ENCODE measurements at regions not wholly inside any gene's neighbourhood (a gene's known extent, or its start where the extent isn't known, plus 50 kb on each side); places are given as distances from the start of the nearest gene placed in this dataset.
"Not testable (repeated sequence)": the region's sequence is repeated elsewhere in the genome, so short reads cannot be mapped to it uniquely, and the experiment has no call there.

DNA sequence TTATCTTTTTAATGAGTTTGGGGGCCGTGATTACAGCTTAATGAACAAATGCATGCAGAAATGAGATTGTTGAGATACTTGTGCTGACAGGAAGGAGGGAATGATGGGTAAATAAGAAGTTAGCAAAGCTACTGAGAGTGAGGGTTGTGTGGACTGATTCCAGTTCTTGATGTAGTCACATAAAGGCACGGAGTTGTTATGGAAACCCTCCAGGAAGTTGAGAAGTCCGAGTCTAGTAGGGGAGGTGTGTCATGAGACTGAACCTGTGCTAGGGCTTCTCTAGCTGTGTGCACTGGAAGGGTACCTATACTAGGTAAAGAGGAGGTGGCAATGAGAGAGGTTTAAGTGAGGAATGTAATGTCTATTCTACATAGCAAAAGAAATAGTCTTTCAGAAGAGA, 475.7 kb downstream of the USP25 start:
- TF ChIP-seq SPI1 (IDR thresholded peaks at IDR 0.05; ENCODE audit: low read depth, low read length) (no peak), POLR2AphosphoS5 (IDR thresholded peaks at IDR 0.05; ENCODE audit: low read depth, low read length) (no peak), POU2F2 (IDR thresholded peaks at IDR 0.05; ENCODE audit: low read depth, low read length) (no peak), POLR2A (IDR thresholded peaks at IDR 0.05; ENCODE audit: low read depth, low read length) (no peak), PAX5 (IDR thresholded peaks at IDR 0.05; ENCODE audit: insufficient read depth, low read length, severe bottlenecking) (no peak), TAF1 (IDR thresholded peaks at IDR 0.05; ENCODE audit: low read depth, low read length) (no peak)
- no peak for DNase-seq (ENCODE audit: insufficient read length, low spot score)
- no peak for FAIRE-seq

DNA sequence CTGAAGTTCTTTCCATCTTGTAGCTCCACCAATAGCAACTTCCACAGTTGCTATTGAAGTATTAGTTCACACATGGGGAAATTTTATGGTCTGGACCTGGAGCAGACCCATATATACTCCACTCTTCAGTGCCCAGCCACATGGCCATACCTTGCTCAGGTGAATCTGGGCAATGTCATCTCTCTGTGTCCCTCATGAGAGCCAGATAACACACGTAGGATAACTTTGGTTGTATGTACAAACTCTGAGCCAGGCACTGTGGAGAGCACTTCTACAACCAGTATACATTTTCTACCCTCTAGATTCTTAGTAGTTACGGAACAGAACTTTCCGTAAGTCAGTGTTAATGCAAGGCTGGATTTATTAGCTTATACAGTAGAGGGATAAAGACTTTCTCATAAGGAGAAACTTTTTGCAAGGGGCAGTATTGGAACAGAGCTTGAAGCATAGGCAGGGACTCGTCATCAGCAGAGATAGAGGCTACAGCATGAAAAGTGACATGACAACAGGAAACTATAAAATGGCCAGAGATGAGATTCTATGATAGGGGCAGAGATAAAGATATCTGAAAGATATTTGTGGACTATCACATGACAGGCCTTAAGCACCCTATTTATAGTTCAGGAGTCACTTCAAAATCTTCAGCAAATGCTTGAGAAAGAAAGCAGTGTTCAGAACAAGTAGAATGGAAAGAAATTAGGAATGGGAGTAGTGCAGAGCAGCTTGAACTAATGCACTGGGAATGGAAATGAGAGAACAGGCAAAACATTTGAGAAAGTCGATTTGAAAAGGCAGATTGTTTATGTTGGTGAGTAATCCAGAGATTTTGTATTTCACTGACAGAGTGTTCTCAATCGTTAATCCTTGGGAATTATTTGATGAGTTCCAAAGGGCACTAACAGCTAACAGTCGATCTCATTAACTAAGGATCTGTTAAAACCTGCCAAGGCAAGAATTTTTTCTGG, 481.8 kb downstream of the USP25 start:
- FAIRE-seq (no peak), DNase-seq (ENCODE audit: insufficient read length, low spot score) (no peak)
- TF ChIP-seq SPI1 (IDR thresholded peaks at IDR 0.05; ENCODE audit: low read depth, low read length) = no peak
- no peak for TF ChIP-seq PAX5 (IDR thresholded peaks at IDR 0.05; ENCODE audit: insufficient read depth, low read length, severe bottlenecking)
- TF ChIP-seq TAF1 (IDR thresholded peaks at IDR 0.05; ENCODE audit: low read depth, low read length) = no peak
- no peak for TF ChIP-seq POLR2AphosphoS5 (IDR thresholded peaks at IDR 0.05; ENCODE audit: low read depth, low read length)
- no peak for TF ChIP-seq POU2F2 (IDR thresholded peaks at IDR 0.05; ENCODE audit: low read depth, low read length)
- no peak for TF ChIP-seq POLR2A (IDR thresholded peaks at IDR 0.05; ENCODE audit: low read depth, low read length)

DNA sequence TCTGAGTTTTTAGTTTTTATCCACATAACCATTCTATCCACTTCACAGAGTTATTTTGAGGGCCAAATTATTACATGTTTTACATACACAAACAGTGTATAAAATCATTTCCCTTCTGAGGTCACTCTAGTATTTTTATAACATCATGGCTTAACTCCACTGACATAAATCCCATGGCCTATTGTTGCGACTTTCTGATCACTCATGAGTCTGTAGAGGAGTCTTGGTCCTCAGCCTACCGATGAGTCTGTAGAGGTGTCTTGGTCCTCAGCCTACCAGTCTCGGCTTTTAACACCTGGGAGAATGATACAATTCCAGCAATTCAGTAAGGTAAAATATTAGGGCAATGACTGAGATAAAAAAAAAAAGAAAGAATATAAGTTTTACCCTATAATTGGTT, 483.7 kb downstream of the USP25 start:
- DNase-seq (ENCODE audit: insufficient read length, low spot score) (no peak), FAIRE-seq (no peak)
- no peak for TF ChIP-seq SPI1 (IDR thresholded peaks at IDR 0.05; ENCODE audit: low read depth, low read length)
- TF ChIP-seq TAF1 (IDR thresholded peaks at IDR 0.05; ENCODE audit: low read depth, low read length) = no peak
- TF ChIP-seq POLR2A (IDR thresholded peaks at IDR 0.05; ENCODE audit: low read depth, low read length) = no peak

DNA sequence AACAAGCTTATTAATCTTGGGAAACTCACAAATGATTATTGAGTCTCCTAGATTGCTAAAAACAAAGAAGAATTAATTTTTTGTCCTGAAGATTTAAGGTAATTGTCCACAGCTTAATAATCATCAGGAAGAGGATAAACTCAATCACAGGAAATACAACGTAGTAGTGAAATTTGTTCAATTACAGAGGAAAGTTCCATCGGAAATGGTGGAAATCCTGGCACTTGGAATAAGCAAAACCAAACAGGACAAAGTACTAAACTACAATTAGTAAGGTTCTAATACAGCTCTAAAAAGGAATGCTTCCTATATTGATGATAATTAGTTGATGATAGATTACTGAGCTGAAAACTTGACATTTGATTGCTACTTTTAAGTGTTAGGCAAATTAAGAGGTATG, 485.4 kb downstream of the USP25 start:
- no peak for DNase-seq (ENCODE audit: insufficient read length, low spot score)
- TF ChIP-seq PAX5 (IDR thresholded peaks at IDR 0.05; ENCODE audit: insufficient read depth, low read length, severe bottlenecking) (no peak), POLR2A (IDR thresholded peaks at IDR 0.05; ENCODE audit: low read depth, low read length) (no peak), TAF1 (IDR thresholded peaks at IDR 0.05; ENCODE audit: low read depth, low read length) (no peak), POLR2AphosphoS5 (IDR thresholded peaks at IDR 0.05; ENCODE audit: low read depth, low read length) (no peak), POU2F2 (IDR thresholded peaks at IDR 0.05; ENCODE audit: low read depth, low read length) (no peak), SPI1 (IDR thresholded peaks at IDR 0.05; ENCODE audit: low read depth, low read length) (no peak)
- no peak for FAIRE-seq

DNA sequence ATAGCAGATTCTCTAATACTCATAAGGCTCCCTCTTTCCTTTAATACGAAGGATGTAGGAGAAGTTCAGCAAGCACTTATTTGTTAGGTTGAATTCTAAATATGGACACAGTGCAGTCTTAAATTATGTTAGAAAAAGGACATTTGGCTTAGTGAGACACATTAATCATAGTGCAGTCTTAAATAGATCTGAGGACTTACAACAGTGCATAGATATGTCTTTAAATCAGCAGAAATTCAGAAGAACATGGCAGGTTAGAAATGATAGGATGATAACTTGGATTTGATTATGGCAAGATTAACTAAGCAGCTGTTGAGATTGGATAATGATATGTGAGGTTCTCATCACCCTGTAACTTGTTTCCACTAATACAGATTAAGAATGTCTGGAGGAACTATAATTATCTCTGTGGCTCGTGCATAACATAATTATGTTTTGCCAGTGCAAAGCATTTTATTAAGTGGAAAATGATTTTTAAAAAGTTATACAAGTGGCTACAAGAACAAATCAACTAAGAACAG, 485.9 kb downstream of the USP25 start:
- DNase-seq (ENCODE audit: insufficient read length, low spot score) (no peak), FAIRE-seq (no peak)
- TF ChIP-seq TAF1 (IDR thresholded peaks at IDR 0.05; ENCODE audit: low read depth, low read length) = no peak
- TF ChIP-seq POLR2AphosphoS5 (IDR thresholded peaks at IDR 0.05; ENCODE audit: low read depth, low read length) = no peak
- no peak for TF ChIP-seq PAX5 (IDR thresholded peaks at IDR 0.05; ENCODE audit: insufficient read depth, low read length, severe bottlenecking)
- TF ChIP-seq POU2F2 (IDR thresholded peaks at IDR 0.05; ENCODE audit: low read depth, low read length) = no peak
- no peak for TF ChIP-seq SPI1 (IDR thresholded peaks at IDR 0.05; ENCODE audit: low read depth, low read length)
- no peak for TF ChIP-seq POLR2A (IDR thresholded peaks at IDR 0.05; ENCODE audit: low read depth, low read length)

DNA sequence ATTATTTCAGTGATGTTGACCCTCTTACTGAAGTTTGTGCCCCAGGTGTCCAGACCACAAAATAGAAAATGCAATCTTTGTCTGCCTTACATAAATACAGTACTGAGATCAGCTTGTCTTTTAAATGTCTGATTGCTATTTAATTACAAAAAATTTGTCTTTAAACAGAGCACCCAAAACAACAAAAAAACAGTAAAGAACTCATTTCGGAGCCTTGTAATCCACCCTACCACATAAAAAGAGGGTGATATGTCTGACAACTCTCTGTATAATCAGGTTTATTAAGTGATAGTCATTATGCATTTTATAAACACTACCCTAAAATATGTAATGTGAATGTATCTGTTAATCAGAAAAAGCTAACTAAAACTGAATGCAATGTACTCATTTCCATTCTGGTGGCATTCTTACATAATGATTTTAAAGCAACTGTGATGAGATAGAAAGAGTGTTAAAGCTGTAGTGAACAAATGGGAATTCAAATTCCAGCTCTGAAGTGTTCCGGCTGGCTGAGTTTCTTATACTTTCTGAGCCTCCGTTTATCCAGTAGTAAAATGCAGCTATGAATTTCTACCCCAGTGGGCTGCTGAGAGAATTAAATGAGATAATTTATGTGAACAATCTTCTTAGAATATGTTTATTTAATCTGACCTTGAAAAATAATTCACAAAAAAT, 486.6 kb downstream of the USP25 start:
- FAIRE-seq (no peak), DNase-seq (ENCODE audit: insufficient read length, low spot score) (no peak)
- TF ChIP-seq SPI1 (IDR thresholded peaks at IDR 0.05; ENCODE audit: low read depth, low read length) (no peak), POU2F2 (IDR thresholded peaks at IDR 0.05; ENCODE audit: low read depth, low read length) (no peak), TAF1 (IDR thresholded peaks at IDR 0.05; ENCODE audit: low read depth, low read length) (no peak)

DNA sequence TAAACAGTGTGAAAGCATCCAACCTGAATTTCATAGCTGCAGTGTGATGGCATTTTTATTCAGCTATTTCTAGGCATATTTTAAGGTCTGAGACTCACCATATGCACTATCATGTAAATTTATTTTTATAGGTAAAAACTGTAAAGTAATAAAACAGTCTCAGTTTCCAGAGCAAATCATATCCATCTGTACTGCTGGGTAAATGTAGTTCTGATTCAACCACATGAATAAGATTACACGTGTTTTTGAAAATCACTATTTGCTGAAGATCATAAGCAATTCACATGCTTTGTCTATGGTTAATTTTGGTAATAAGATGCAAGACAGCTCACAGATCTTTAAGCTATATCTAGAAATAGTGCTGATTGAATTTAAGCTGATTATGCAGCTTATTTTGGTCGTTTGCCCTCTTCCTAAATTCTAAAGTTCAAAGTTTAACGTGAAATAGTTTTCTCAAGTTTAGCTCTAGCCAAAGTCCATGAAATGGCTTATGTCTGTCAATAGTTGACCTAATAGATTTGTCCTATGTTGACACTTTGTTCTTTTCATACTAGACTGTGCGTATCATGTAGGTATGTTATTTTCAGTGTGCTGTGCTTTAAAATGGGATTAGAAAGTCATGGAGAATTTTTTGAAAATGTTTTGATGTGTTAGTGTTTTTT, 489.0 kb downstream of the USP25 start:
- TF ChIP-seq PAX5 (IDR thresholded peaks at IDR 0.05; ENCODE audit: insufficient read depth, low read length, severe bottlenecking) (no peak), POLR2A (IDR thresholded peaks at IDR 0.05; ENCODE audit: low read depth, low read length) (no peak), POU2F2 (IDR thresholded peaks at IDR 0.05; ENCODE audit: low read depth, low read length) (no peak), TAF1 (IDR thresholded peaks at IDR 0.05; ENCODE audit: low read depth, low read length) (no peak), POLR2AphosphoS5 (IDR thresholded peaks at IDR 0.05; ENCODE audit: low read depth, low read length) (no peak), SPI1 (IDR thresholded peaks at IDR 0.05; ENCODE audit: low read depth, low read length) (no peak)
- FAIRE-seq (no peak), DNase-seq (ENCODE audit: insufficient read length, low spot score) (no peak)

DNA sequence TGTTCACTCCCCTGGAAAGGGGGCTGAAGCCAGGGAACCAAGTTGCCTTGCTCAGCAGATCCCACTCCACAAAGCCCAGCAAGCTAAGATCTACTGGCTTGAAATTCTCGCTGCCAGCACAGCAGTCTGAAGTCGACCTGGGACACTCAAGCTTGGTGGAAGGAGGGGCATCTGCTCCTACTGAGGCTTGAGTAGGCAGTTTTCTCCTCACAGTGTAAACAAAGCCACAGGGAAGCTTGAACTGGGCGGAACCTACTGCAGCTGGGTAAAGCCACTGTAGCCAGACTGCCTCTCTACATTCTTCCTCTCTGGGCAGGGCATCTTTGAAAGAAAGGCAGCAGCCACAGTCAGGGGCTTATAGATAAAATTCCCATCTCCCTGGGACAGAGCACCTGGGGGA, 495.0 kb downstream of the USP25 start:
- not testable (repeated sequence) for FAIRE-seq; DNase-seq (ENCODE audit: insufficient read length, low spot score)

DNA sequence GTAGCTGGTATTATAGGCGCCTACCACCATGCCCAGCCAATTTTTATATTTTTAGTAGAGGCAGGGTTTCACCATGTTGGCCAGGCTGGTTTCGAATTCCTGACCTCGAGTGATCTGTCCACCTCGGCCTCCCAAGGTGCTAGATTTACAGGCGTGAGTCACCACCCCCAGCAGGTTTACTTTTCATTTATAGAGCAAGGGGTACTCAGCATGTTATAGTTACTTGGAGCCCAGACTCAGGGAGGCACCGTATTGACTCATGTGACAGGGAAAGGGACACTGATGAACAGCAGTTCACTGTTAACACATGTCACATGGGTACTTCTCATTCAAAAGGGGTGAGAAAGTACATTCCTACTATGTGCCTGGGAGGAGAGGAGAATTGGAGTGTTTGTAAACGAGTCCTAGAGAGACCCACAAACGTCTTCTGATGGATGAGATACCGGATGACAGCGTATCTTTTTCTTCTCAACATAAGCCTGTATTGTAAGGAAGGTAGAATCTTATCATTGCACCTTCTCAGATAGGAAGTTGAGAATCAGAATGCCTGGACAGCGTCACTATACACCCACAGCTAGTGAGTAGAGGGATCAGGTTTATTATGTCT, 510.0 kb downstream of the USP25 start:
- no peak for FAIRE-seq
- DNase-seq (ENCODE audit: insufficient read length, low spot score) = no peak

More for the DNA sequence above, 510.0 kb downstream of the USP25 start:
- TF ChIP-seq POLR2A (IDR thresholded peaks at IDR 0.05; ENCODE audit: low read depth, low read length) = no peak
- no peak for TF ChIP-seq PAX5 (IDR thresholded peaks at IDR 0.05; ENCODE audit: insufficient read depth, low read length, severe bottlenecking)
- no peak for TF ChIP-seq POLR2AphosphoS5 (IDR thresholded peaks at IDR 0.05; ENCODE audit: low read depth, low read length)
- no peak for TF ChIP-seq POU2F2 (IDR thresholded peaks at IDR 0.05; ENCODE audit: low read depth, low read length)
- no peak for TF ChIP-seq SPI1 (IDR thresholded peaks at IDR 0.05; ENCODE audit: low read depth, low read length)
- TF ChIP-seq TAF1 (IDR thresholded peaks at IDR 0.05; ENCODE audit: low read depth, low read length) = no peak
